Keratinocyte (primary cell): ENCODE measurements at regions not wholly inside any gene's neighbourhood (a gene's known extent, or its start where the extent isn't known, plus 50 kb on each side); places are given as distances from the start of the nearest gene placed in this dataset.
A peak's percentile ranks its signal among the peaks of the same experiment; 100 is the strongest.

Experiments used
- CTCF ChIP-seq, 3 experiments: IDR thresholded peaks in 1 of 3; conservative IDR thresholded peaks in 1 of 3; optimal IDR thresholded peaks in 1 of 3; 2 replicates in 2 of 3; 3 replicates in 1 of 3; pipeline versions ENCODE3 to v1.5.1; 2011; ENCODE audit warnings: low read length in 3 of 3, mild to moderate bottlenecking in 3 of 3, moderate library complexity in 2 of 3, control low read depth in 1 of 3, inconsistent platforms in 1 of 3; ENCODE audit not compliant: insufficient read depth in 2 of 3; ENCODE audit errors: extremely low read depth in 1 of 3
- EZH2 ChIP-seq: IDR thresholded peaks from one replicate; pipeline ENCODE4 v1.6.1; 2012; ENCODE audit warnings: inconsistent platforms, mild to moderate bottlenecking, low read length, moderate library complexity

DNA sequence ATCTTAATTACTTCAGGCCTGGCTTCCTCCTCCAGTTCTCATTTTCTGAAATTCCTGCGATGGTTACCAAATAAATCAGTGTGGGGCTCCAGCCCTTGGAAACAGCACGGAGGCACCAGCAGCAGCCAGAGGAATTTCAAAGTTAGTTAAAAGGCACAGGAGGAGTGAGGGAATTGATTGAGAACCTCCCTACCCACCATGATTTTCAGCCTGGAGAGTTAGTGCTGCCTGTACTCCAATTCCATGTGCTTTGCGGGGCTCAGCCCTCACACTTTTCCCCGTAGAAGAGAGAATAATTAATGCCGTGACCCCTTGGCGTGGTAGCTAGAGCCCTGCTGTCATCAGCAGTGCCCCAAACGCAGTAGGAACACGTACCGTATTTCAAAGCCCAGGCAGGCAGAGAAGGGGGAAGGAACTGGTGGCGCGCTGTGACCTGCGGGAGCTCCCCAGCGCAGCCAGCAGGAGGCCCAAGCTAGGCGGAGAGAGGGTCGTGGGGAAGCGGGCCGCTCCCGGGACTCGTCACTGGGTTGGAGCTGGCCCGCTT, 84.0 kb upstream of the IGFBP7 start:
- peak in 1 of 3 experiments; percentile 22 for TF ChIP-seq CTCF (optimal IDR thresholded peaks at IDR 0.05 in 1 of 3, IDR thresholded peaks at IDR 0.05 in 1 of 3, conservative IDR thresholded peaks at IDR 0.05 in 1 of 3; ENCODE audit: extremely low read depth in 1 of 3, insufficient read depth in 2 of 3, low read length in 3 of 3)
- no peak for TF ChIP-seq EZH2
